ENCODE measurements at regions not wholly inside any gene's neighbourhood (a gene's known extent, or its start where the extent isn't known, plus 50 kb on each side); places are given as distances from the start of the nearest gene placed in this dataset.

DNA sequence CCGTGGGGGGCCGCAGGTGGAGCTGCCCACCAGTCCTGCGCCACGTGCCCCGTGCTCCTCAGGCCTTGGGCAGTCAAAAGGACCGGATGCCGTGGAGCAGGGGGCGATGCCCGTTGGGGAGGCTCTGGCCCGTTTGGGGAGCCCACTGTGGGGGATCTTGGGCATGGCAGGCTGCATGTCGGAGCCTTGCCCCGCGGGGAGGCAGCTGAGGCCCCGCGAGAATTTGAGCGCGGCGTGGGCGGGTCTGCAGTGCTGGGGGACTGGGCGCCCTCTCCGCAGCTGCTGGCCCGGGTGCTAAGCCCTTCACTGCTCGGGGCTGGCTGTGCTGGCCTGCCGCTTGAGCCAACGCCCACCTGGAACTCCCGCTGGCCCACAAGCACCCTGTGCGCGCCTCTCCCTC is 445.6 kb upstream of the EDIL3 start (continued):
- TF ChIP-seq, protein P1, sequence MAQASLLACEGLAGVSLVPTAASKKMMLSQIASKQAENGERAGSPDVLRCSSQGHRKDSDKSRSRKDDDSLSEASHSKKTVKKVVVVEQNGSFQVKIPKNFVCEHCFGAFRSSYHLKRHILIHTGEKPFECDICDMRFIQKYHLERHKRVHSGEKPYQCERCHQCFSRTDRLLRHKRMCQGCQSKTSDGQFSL (CRISPR knock-in tag; IDR thresholded peaks at IDR 0.05), result no peak
- no peak for TF ChIP-seq ZBTB38 (CRISPR knock-in tag; IDR thresholded peaks at IDR 0.05)
- TF ChIP-seq, protein P2, sequence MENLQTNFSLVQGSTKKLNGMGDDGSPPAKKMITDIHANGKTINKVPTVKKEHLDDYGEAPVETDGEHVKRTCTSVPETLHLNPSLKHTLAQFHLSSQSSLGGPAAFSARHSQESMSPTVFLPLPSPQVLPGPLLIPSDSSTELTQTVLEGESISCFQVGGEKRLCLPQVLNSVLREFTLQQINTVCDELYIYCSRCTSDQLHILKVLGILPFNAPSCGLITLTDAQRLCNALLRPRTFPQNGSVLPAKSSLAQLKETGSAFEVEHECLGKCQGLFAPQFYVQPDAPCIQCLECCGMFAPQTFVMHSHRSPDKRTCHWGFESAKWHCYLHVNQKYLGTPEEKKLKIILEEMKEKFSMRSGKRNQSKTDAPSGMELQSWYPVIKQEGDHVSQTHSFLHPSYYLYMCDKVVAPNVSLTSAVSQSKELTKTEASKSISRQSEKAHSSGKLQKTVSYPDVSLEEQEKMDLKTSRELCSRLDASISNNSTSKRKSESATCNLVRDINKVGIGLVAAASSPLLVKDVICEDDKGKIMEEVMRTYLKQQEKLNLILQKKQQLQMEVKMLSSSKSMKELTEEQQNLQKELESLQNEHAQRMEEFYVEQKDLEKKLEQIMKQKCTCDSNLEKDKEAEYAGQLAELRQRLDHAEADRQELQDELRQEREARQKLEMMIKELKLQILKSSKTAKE (CRISPR knock-in tag; IDR thresholded peaks at IDR 0.05; ENCODE audit: borderline replicate concordance), result no peak
- TF ChIP-seq FOXA1 (IDR thresholded peaks at IDR 0.05), result no peak
- no peak for TF ChIP-seq FOXA1 (CRISPR knock-in tag; IDR thresholded peaks at IDR 0.05)
- no peak for TF ChIP-seq ARHGAP35 (CRISPR knock-in tag; IDR thresholded peaks at IDR 0.05; ENCODE audit: borderline replicate concordance)
- TF ChIP-seq JARID2 (CRISPR knock-in tag; IDR thresholded peaks at IDR 0.05; ENCODE audit: insufficient replicate concordance), result no peak
- no peak for TF ChIP-seq EZH2 (conservative IDR thresholded peaks at IDR 0.05; ENCODE audit: low read depth, low read length)

DNA sequence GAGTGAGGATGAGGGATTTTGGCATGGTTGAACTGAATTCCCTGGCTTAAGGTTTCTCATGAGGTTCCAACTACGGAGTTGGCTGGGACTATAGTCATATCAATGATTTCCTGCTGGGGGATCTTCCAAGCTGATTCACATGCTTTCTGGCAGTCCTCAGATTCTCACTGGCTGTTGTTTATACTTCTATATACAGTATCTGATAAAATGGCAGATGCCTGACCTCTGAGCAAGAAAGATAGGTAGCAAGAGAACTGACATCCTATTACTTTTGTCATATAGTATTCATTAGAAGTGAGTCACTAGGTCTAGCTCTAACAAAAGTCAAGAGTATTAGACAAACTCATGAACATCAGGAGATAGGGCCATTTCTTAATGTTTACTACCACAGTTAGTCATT is 440.9 kb upstream of the EDIL3 start:
- Histone ChIP-seq H3K9me3 (ENCODE audit: low read length) (no peaks in the 10 kb centered on the region), H3K4me2 (ENCODE audit: low read depth, low read length) (no peak overlapping the region), H3K27ac (ENCODE audit: extremely low read length, insufficient read depth, low read length) (no peak overlapping the region), H3K36me3 (replicated peaks in 1 of 2; ENCODE audit: control insufficient read depth in 1 of 2, insufficient read depth in 2 of 2, low read length in 2 of 2) (no peaks in the 10 kb centered on the region), H2AFZ (ENCODE audit: low read length) (no peak overlapping the region), H3K27me3 (ENCODE audit: control insufficient read depth in 1 of 2, insufficient read depth in 2 of 2, low read length in 2 of 2) (no peaks in the 10 kb centered on the region), H3K4me1 (ENCODE audit: insufficient read depth, low read length) (no peaks in the 10 kb centered on the region), H3K4me3 (replicated peaks in 1 of 3; ENCODE audit: insufficient read depth in 1 of 3, low read depth in 2 of 3, low read length in 3 of 3) (no peak overlapping the region), H3K79me2 (ENCODE audit: insufficient read depth, low read length) (no peaks in the 10 kb centered on the region), H4K20me1 (ENCODE audit: insufficient read depth, low read length) (no peaks in the 10 kb centered on the region), H3K9ac (ENCODE audit: insufficient read depth, low read depth, low read length) (no peak overlapping the region)
- in situ Hi-C loops (cut with HindIII; ENCODE audit: extremely low pct_ligation_motif_present, low pct_unique_long_range_greater_than_20kb), result no loop called here
- POLR2A ChIA-PET, result no interaction called here
- CTCF ChIA-PET (ENCODE audit: low intra/inter-chr PET ratio, low total read pairs), result no interaction called here
- ATAC-seq (no peak), DNase-seq (ENCODE audit: low spot score) (no peak), FAIRE-seq (no peak)
- 0% methylated on average over 1 of the region's 1 CpG for WGBS (ENCODE audit: low lambda C conversion rate)
- no TSS peak for BruUV-seq (replicated peaks)
- intact Hi-C loops (cut with micrococcal nuclease; ENCODE audit: unreplicated experiment), result no loop called here
- TF ChIP-seq RORA (CRISPR knock-in tag; IDR thresholded peaks at IDR 0.05) (no peak), ZSCAN30 (CRISPR knock-in tag; IDR thresholded peaks at IDR 0.05) (no peak), WIZ (CRISPR knock-in tag; IDR thresholded peaks at IDR 0.05) (no peak), SALL1 (CRISPR knock-in tag; IDR thresholded peaks at IDR 0.05) (no peak), RNF2 (conservative IDR thresholded peaks at IDR 0.05; ENCODE audit: low read depth) (no peak)
- TF ChIP-seq, protein P3, sequence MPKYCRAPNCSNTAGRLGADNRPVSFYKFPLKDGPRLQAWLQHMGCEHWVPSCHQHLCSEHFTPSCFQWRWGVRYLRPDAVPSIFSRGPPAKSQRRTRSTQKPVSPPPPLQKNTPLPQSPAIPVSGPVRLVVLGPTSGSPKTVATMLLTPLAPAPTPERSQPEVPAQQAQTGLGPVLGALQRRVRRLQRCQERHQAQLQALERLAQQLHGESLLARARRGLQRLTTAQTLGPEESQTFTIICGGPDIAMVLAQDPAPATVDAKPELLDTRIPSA (CRISPR knock-in tag; IDR thresholded peaks at IDR 0.05; ENCODE audit: borderline replicate concordance), result no peak
- TF ChIP-seq, protein P4, sequence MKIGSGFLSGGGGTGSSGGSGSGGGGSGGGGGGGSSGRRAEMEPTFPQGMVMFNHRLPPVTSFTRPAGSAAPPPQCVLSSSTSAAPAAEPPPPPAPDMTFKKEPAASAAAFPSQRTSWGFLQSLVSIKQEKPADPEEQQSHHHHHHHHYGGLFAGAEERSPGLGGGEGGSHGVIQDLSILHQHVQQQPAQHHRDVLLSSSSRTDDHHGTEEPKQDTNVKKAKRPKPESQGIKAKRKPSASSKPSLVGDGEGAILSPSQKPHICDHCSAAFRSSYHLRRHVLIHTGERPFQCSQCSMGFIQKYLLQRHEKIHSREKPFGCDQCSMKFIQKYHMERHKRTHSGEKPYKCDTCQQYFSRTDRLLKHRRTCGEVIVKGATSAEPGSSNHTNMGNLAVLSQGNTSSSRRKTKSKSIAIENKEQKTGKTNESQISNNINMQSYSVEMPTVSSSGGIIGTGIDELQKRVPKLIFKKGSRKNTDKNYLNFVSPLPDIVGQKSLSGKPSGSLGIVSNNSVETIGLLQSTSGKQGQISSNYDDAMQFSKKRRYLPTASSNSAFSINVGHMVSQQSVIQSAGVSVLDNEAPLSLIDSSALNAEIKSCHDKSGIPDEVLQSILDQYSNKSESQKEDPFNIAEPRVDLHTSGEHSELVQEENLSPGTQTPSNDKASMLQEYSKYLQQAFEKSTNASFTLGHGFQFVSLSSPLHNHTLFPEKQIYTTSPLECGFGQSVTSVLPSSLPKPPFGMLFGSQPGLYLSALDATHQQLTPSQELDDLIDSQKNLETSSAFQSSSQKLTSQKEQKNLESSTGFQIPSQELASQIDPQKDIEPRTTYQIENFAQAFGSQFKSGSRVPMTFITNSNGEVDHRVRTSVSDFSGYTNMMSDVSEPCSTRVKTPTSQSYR (CRISPR knock-in tag; IDR thresholded peaks at IDR 0.05; ENCODE audit: borderline replicate concordance), result no peak

All from HepG2 (cell line).